C4-2B (cell line): ENCODE measurements at regions not wholly inside any gene's neighbourhood (a gene's known extent, or its start where the extent isn't known, plus 50 kb on each side); places are given as distances from the start of the nearest gene placed in this dataset.

Source experiments
- CTCF ChIP-seq: fragments of 450-650 bp; conservative IDR thresholded peaks from 2 replicates; pipeline ENCODE4 v1.5.1; 2017; ENCODE audit warnings: mild to moderate bottlenecking
- ZFX ChIP-seq: fragments of 450-650 bp; IDR thresholded peaks from 2 replicates; pipeline ENCODE4 v1.6.1; 2017

- TF ChIP-seq CTCF (no peak), ZFX (no peak)
Observed at GRCh38 chr22:47534804-47535410, 772.5 kb downstream of the TBC1D22A start.
